CD4-positive, alpha-beta memory T cell (primary cell): ENCODE measurements at regions not wholly inside any gene's neighbourhood (a gene's known extent, or its start where the extent isn't known, plus 50 kb on each side); places are given as distances from the start of the nearest gene placed in this dataset.

Experiments
- CTCF ChIA-PET: fragments of 350-600 bp; sonication (Branson Sonifier 250); formaldehyde crosslinking; loops from one replicate; lab custom pipeline; 2021; ENCODE audit warnings: inconsistent platforms; ENCODE audit not compliant: partially characterized antibody; lab: Charles Lee
- POLR2A ChIA-PET: fragments of 350-600 bp; sonication (Branson Sonifier 250); formaldehyde crosslinking; loops from one replicate; lab custom pipeline; 2021; ENCODE audit not compliant: partially characterized antibody; lab: Charles Lee
- DNase-seq, 5 donors: peaks; one replicate each; pipeline versions ENCODE4 v3.0.0 to v3.0.0-alpha.2; 2020 to 2022; ENCODE audit warnings: mixed read lengths in 1 of 5
- H3K27ac ChIP-seq: one replicate; pipeline ENCODE4 v1.7.0; 2013; ENCODE audit warnings: low read depth, low read length
- H3K27me3 ChIP-seq: 2 replicates; pipeline ENCODE4 v1.7.0; 2013; ENCODE audit warnings: mild to moderate bottlenecking, low read length, moderate library complexity; ENCODE audit not compliant: insufficient read depth
- H3K36me3 ChIP-seq: 2 replicates; pipeline ENCODE4 v1.7.0; 2013; ENCODE audit warnings: mild to moderate bottlenecking, low read length, moderate library complexity; ENCODE audit not compliant: insufficient read depth
- H3K4me1 ChIP-seq: 2 replicates; pipeline ENCODE4 v1.7.0; 2013; ENCODE audit warnings: mild to moderate bottlenecking, low read length, moderate library complexity; ENCODE audit not compliant: insufficient read depth
- H3K4me3 ChIP-seq, 2 donors: one replicate each; pipeline ENCODE4 v1.7.0; 2013; ENCODE audit warnings: low read length in 2 of 2, mild to moderate bottlenecking in 1 of 2
- H3K9me3 ChIP-seq, 2 donors: one replicate each; pipeline ENCODE4 v1.7.0; 2013; ENCODE audit warnings: low read length in 2 of 2, control low read depth in 1 of 2; ENCODE audit not compliant: control insufficient read depth in 1 of 2
- H3K27ac Mint-ChIP-seq, 7 donors: one replicate each; pipeline ENCODE4 v1.8.0; 2020 to 2021; ENCODE audit warnings: mixed read lengths in 7 of 7, mild to moderate bottlenecking in 6 of 7, inconsistent platforms in 3 of 7, moderate library complexity in 3 of 7
- H3K27me3 Mint-ChIP-seq, 2 donors: one replicate each; pipeline ENCODE4 v1.8.0; 2020 to 2021; ENCODE audit warnings: mixed read lengths in 2 of 2
- H3K36me3 Mint-ChIP-seq, 2 donors: one replicate each; pipeline ENCODE4 v1.8.0; 2020 to 2021; ENCODE audit warnings: mixed read lengths in 2 of 2, inconsistent platforms in 1 of 2, mild to moderate bottlenecking in 1 of 2
- H3K4me1 Mint-ChIP-seq, 4 donors: one replicate each; pipeline ENCODE4 v1.8.0; 2020 to 2021; ENCODE audit warnings: mixed read lengths in 4 of 4, mild to moderate bottlenecking in 1 of 4
- H3K4me3 Mint-ChIP-seq, 8 donors: one replicate each; pipeline ENCODE4 v1.8.0; 2020 to 2021; ENCODE audit warnings: mixed read lengths in 8 of 8, mild to moderate bottlenecking in 7 of 8, moderate library complexity in 6 of 8, inconsistent platforms in 3 of 8
- H3K9me3 Mint-ChIP-seq, 8 donors: one replicate each; pipeline ENCODE4 v1.8.0; 2020 to 2021; ENCODE audit warnings: mixed read lengths in 8 of 8, mild to moderate bottlenecking in 5 of 8, inconsistent platforms in 3 of 8, moderate library complexity in 1 of 8
- intact Hi-C: fragments of 100-400 bp; cut with micrococcal nuclease; formaldehyde crosslinking; loops from one replicate; pipeline ENCODE4 v1.15.1; 2023

DNA sequence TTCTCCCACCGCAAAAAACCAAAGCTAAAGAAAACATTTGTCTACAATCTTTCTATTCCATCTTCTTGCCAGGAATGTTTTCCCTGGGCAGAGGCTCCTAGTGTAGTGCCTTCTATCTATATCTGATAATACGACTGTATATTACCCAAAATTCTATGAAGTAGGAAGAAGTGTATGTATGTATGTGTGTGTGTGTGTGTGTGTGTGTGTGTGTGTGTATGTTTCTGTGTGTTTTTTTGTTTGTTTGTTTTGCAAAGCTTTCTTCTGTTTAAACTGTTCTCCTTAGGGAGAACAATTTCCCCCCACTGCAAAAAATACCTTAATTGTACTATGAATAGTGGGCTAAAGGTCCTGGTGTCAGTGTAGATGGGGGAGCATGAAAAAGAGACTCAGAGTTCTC lies 312.6 kb upstream of the CITED2 start:
- H3K4me3 ChIP-seq = no peak overlapping the region
- no peaks in the 10 kb centered on the region for H3K9me3 Mint-ChIP-seq
- H3K27ac Mint-ChIP-seq = no peak overlapping the region
- ChIA-PET POLR2A (no interaction called here), CTCF (no interaction called here)
- peaks cover 3 to 6% of the 10 kb centered on the region in 2 donors for H3K27me3 Mint-ChIP-seq
- intact Hi-C loops = no loop called here
- H3K4me3 Mint-ChIP-seq = no peak overlapping the region
- H3K4me1 Mint-ChIP-seq = peaks cover 0 to 7% (median 4%) of the 10 kb centered on the region in 4 donors
- DNase-seq = no peak
- H3K36me3 Mint-ChIP-seq = no peaks in the 10 kb centered on the region
- no peaks in the 10 kb centered on the region for H3K36me3 ChIP-seq
- H3K9me3 ChIP-seq = no peaks in the 10 kb centered on the region
- H3K27me3 ChIP-seq = no peaks in the 10 kb centered on the region
- H3K4me1 ChIP-seq = no peaks in the 10 kb centered on the region
- no peak overlapping the region for H3K27ac ChIP-seq

DNA sequence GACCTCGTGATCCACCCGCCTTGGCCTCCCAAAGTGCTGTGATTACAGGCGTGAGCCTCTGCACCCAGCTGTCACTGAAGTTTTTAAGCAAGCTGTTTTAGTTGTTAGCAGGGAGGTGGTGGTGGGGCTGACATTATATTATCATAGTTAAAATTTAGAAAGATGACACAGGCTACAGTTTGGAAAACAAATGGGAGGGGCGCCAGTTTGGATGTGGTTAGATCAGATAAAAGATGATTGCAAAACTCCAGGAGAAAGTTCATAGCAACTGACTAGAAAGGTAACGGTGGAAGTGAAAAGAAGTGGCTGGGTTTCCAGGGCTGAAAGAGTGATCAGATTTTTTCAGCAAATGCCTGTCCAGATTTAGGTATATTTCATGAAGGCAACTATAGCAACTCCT lies 311.9 kb upstream of the CITED2 start:
- Mint-ChIP-seq H3K27me3 (peaks cover 2 to 3% of the 10 kb centered on the region in 2 donors), H3K4me1 (peaks cover 0 to 7% (median 4%) of the 10 kb centered on the region in 4 donors), H3K27ac (no peak overlapping the region), H3K36me3 (no peaks in the 10 kb centered on the region), H3K4me3 (no peak overlapping the region), H3K9me3 (no peaks in the 10 kb centered on the region)
- no peak overlapping the region for H3K27ac ChIP-seq
- CTCF ChIA-PET = no interaction called here
- no peaks in the 10 kb centered on the region for H3K4me1 ChIP-seq
- no peaks in the 10 kb centered on the region for H3K27me3 ChIP-seq
- H3K4me3 ChIP-seq = no peak overlapping the region
- intact Hi-C loops = no loop called here
- no peaks in the 10 kb centered on the region for H3K9me3 ChIP-seq
- no peak for DNase-seq
- POLR2A ChIA-PET = interaction anchor here (0.9 kb wide), 1 partner anchor 311 kb away, joined by 3 read pairs; no protein-coding TSS in a partner anchor
- no peaks in the 10 kb centered on the region for H3K36me3 ChIP-seq

DNA sequence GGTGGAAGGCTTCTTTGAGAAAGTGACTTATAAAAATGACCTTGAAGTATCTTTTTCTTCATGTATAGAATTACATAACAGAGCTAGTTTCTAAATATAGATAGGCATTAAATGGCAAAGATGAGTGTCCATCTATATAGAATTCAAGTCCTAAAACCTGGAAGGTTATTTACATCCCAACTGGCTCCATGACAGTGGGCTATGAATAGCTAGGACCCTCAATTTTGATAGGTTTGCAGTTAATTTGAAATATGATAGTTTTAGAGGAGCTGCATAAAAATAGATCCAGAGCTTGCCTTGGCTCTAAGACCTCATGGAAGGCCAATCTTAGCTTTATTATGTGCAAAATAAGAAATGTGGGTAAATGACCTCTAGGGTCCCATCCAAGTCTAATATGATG lies 310.6 kb upstream of the CITED2 start:
- no peaks in the 10 kb centered on the region for H3K36me3 ChIP-seq
- no peak overlapping the region for H3K4me3 Mint-ChIP-seq
- ChIA-PET POLR2A (interaction anchor here (0.7 kb wide), 1 partner anchor 310 kb away, joined by 3 read pairs; no protein-coding TSS in a partner anchor), CTCF (no interaction called here)
- H3K27ac Mint-ChIP-seq = no peak overlapping the region
- H3K27ac ChIP-seq = no peak overlapping the region
- H3K4me1 Mint-ChIP-seq = peaks cover 0 to 5% (median 3%) of the 10 kb centered on the region in 4 donors
- no peaks in the 10 kb centered on the region for H3K9me3 ChIP-seq
- no peaks in the 10 kb centered on the region for H3K4me1 ChIP-seq
- no peaks in the 10 kb centered on the region for H3K9me3 Mint-ChIP-seq
- no peaks in the 10 kb centered on the region for H3K36me3 Mint-ChIP-seq
- intact Hi-C loops = no loop called here
- DNase-seq = no peak
- no peak overlapping the region for H3K4me3 ChIP-seq
- no peaks in the 10 kb centered on the region for H3K27me3 ChIP-seq
- H3K27me3 Mint-ChIP-seq = peaks cover 2 to 3% of the 10 kb centered on the region in 2 donors

DNA sequence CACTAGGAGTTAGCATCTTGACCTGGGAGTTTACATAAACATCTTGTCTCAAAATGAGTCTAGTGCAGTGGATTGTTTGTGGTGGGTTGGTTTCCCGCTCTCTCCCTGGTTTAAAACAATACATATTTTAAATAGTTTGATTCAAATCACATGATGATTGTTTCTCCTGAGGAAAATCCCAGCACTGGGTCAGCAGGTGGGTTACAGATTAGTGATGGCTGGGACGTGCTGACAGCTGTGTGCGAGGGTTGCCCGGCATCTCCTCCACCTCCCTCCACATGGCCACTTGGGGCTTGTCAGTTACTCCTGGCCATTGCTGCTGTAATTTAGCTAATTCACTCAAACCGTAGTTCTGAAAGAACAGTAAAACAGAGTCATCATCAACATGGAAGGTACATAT lies 306.4 kb upstream of the CITED2 start:
- POLR2A ChIA-PET = no interaction called here
- Histone ChIP-seq H3K27me3 (no peaks in the 10 kb centered on the region), H3K36me3 (no peaks in the 10 kb centered on the region), H3K27ac (no peak overlapping the region), H3K4me1 (no peaks in the 10 kb centered on the region), H3K4me3 (no peak overlapping the region), H3K9me3 (no peaks in the 10 kb centered on the region)
- Mint-ChIP-seq H3K4me1 (no peaks in the 10 kb centered on the region), H3K27ac (no peak overlapping the region), H3K36me3 (no peaks in the 10 kb centered on the region), H3K27me3 (peaks cover 0 to 2% of the 10 kb centered on the region in 2 donors), H3K4me3 (no peak overlapping the region), H3K9me3 (no peaks in the 10 kb centered on the region)
- intact Hi-C loops = no loop called here
- CTCF ChIA-PET = interaction anchor here (0.7 kb wide), 1 partner anchor 155 kb away, joined by 3 read pairs; no protein-coding TSS in a partner anchor
- no peak for DNase-seq

DNA sequence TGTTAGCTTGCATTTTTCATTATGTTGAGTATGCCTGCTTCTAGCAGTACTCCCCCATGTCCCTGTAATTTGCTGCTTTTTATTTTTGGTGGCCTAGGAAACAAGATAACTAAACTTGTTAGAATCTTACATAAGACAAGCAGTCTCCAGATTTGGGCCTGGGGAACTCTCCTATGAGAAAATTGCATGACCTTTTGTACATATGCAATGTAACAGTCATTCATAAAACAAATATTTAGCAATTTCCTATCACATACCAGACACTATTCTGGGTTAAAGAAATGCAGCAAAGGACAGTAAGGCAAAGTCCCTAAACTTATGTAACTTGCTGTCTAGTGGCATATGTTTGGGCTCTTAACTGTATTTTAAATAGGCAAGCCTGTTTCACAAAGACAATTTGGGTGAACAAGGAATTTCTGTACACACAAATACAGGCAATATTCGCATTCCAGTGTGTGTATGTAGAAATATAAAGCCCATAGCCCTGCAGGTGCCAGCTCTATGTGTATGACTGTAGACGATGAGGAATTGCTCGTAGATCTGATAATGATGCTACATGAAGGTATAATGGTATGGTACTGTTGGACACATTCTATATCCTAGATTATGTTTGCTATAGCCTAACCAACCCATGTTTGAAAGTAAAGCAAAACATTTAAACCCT lies 305.2 kb upstream of the CITED2 start:
- Histone ChIP-seq H3K27ac (no peak overlapping the region), H3K36me3 (no peaks in the 10 kb centered on the region), H3K4me1 (no peaks in the 10 kb centered on the region), H3K4me3 (no peak overlapping the region), H3K27me3 (no peaks in the 10 kb centered on the region), H3K9me3 (no peaks in the 10 kb centered on the region)
- no peaks in the 10 kb centered on the region for H3K36me3 Mint-ChIP-seq
- peak overlapping the region in 1 of 7 donors; percentile 22 for H3K27ac Mint-ChIP-seq
- no peak overlapping the region for H3K4me3 Mint-ChIP-seq
- H3K27me3 Mint-ChIP-seq = peaks cover 0 to under 1% of the 10 kb centered on the region in 2 donors
- CTCF ChIA-PET = no interaction called here
- intact Hi-C loops = no loop called here
- POLR2A ChIA-PET = no interaction called here
- H3K4me1 Mint-ChIP-seq = no peaks in the 10 kb centered on the region
- no peaks in the 10 kb centered on the region for H3K9me3 Mint-ChIP-seq
- no peak for DNase-seq

DNA sequence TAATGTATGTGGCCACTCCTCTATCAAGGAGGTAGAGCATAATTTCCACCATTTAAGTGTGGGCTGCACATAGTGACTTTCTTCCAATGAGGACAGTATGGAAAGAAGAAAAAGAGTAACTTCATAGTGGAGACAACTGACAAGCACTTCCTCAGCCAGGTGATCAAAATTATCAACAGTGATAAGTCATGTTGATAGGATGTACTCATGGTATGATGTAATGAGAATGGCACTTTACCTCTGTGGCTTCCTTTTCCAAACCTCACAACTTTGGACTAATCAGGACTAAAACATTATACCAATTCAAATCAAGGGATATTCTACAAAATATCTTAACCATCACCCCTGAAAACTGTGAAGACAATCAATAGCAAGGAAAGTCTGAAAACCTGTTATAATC lies 302.3 kb upstream of the CITED2 start:
- H3K9me3 ChIP-seq = no peaks in the 10 kb centered on the region
- Mint-ChIP-seq H3K27ac (no peak overlapping the region), H3K9me3 (no peaks in the 10 kb centered on the region), H3K4me3 (no peak overlapping the region), H3K4me1 (no peaks in the 10 kb centered on the region), H3K27me3 (no peaks in the 10 kb centered on the region), H3K36me3 (no peaks in the 10 kb centered on the region)
- intact Hi-C loops = no loop called here
- no peak overlapping the region for H3K4me3 ChIP-seq
- H3K36me3 ChIP-seq = no peaks in the 10 kb centered on the region
- DNase-seq = no peak
- ChIA-PET POLR2A (no interaction called here), CTCF (no interaction called here)
- H3K27me3 ChIP-seq = no peaks in the 10 kb centered on the region
- H3K4me1 ChIP-seq = no peaks in the 10 kb centered on the region
- H3K27ac ChIP-seq = no peak overlapping the region

DNA sequence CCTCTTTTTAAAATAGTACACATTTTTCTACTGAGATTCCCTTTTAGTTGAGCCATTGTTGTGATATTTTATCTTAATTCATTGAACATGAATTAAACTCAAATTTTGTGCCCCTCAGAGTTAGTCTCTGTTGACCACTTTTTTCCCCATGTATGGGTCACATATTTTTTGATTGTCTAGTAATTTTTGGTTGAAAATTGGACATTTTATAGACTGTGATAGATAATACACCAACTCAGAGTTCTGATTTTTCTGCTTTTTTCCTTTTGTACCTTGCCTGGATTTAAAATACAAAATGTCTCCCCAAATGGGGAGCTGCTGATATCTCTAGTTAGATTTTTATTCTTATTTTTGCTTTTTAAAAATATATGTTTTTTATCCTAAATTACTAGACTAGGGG lies 291.8 kb upstream of the CITED2 start:
- DNase-seq = no peak
- no peaks in the 10 kb centered on the region for H3K4me1 ChIP-seq
- Mint-ChIP-seq H3K9me3 (peaks cover 0 to 48% (median 29%) of the 10 kb centered on the region in 8 donors), H3K36me3 (no peaks in the 10 kb centered on the region), H3K27me3 (peaks cover 0 to 7% of the 10 kb centered on the region in 2 donors), H3K4me1 (no peaks in the 10 kb centered on the region), H3K4me3 (no peak overlapping the region), H3K27ac (no peak overlapping the region)
- no peak overlapping the region for H3K4me3 ChIP-seq
- intact Hi-C loops = no loop called here
- H3K27me3 ChIP-seq = no peaks in the 10 kb centered on the region
- ChIA-PET CTCF (no interaction called here), POLR2A (no interaction called here)
- no peaks in the 10 kb centered on the region for H3K9me3 ChIP-seq
- H3K36me3 ChIP-seq = no peaks in the 10 kb centered on the region
- H3K27ac ChIP-seq = no peak overlapping the region
